ENCODE measurements at regions not wholly inside any gene's neighbourhood (a gene's known extent, or its start where the extent isn't known, plus 50 kb on each side); places are given as distances from the start of the nearest gene placed in this dataset.

- ATAC-seq: no peak
- WGBS (ENCODE audit: insufficient coverage, low coverage, low lambda C conversion rate, missing lambda C conversion rate): 89% methylated on average over 7 of the region's 8 CpGs
- H3K9me3 ChIP-seq: no peaks in the 10 kb centered on the region
- H3K4me1 ChIP-seq: no peaks in the 10 kb centered on the region
- no peak overlapping the region for H3K27ac ChIP-seq
- DNase-seq: no peak
- no peaks in the 10 kb centered on the region for H3K27me3 ChIP-seq
- intact Hi-C loops (cut with DNase I): no loop called here
- no peaks in the 10 kb centered on the region for H3K36me3 ChIP-seq
- H3K4me3 ChIP-seq: no peak overlapping the region
- no peak for TF ChIP-seq POLR2A (IDR thresholded peaks at IDR 0.05)
- no peak for TF ChIP-seq CTCF (IDR thresholded peaks at IDR 0.05)
Measured at GRCh38 chr16:79797486-79797885, 196.9 kb upstream of the MAF start.

- TF ChIP-seq CTCF (IDR thresholded peaks at IDR 0.05) (no peak), POLR2A (IDR thresholded peaks at IDR 0.05) (no peak)
- no peaks in the 10 kb centered on the region for H3K27me3 ChIP-seq
- H3K4me1 ChIP-seq: no peaks in the 10 kb centered on the region
- no peak overlapping the region for H3K27ac ChIP-seq
- H3K9me3 ChIP-seq: no peaks in the 10 kb centered on the region
- ATAC-seq: no peak
- H3K36me3 ChIP-seq: no peaks in the 10 kb centered on the region
- intact Hi-C loops (cut with DNase I): no loop called here
- DNase-seq: no peak
- no peak overlapping the region for H3K4me3 ChIP-seq
- WGBS (ENCODE audit: insufficient coverage, low coverage, low lambda C conversion rate, missing lambda C conversion rate): 85% methylated on average over 4 of the region's 4 CpGs
Measured at GRCh38 chr16:79795556-79795955, 195.0 kb upstream of the MAF start.

GRCh38 chr16:79794941-79795340, 194.4 kb upstream of the MAF start:
- TF ChIP-seq CTCF (IDR thresholded peaks at IDR 0.05): no peak
- TF ChIP-seq POLR2A (IDR thresholded peaks at IDR 0.05): no peak
- no peak overlapping the region for H3K27ac ChIP-seq
- no peaks in the 10 kb centered on the region for H3K4me1 ChIP-seq
- WGBS (ENCODE audit: insufficient coverage, low coverage, low lambda C conversion rate, missing lambda C conversion rate): 82% methylated on average over 7 of the region's 8 CpGs
- H3K27me3 ChIP-seq: no peaks in the 10 kb centered on the region
- ATAC-seq (no peak), DNase-seq (no peak)
- H3K36me3 ChIP-seq: no peaks in the 10 kb centered on the region
- H3K4me3 ChIP-seq: no peak overlapping the region
- no peaks in the 10 kb centered on the region for H3K9me3 ChIP-seq
- intact Hi-C loops (cut with DNase I): no loop called here

GRCh38 chr16:79792664-79793351, 192.3 kb upstream of the MAF start:
- TF ChIP-seq CTCF (IDR thresholded peaks at IDR 0.05) (no peak), POLR2A (IDR thresholded peaks at IDR 0.05) (no peak)
- no peaks in the 10 kb centered on the region for H3K4me1 ChIP-seq
- H3K27me3 ChIP-seq: no peaks in the 10 kb centered on the region
- DNase-seq: no peak
- no peaks in the 10 kb centered on the region for H3K9me3 ChIP-seq
- intact Hi-C loops (cut with DNase I): no loop called here
- no peak overlapping the region for H3K4me3 ChIP-seq
- ATAC-seq: no peak
- H3K27ac ChIP-seq: no peak overlapping the region
- WGBS (ENCODE audit: insufficient coverage, low coverage, low lambda C conversion rate, missing lambda C conversion rate): 75% methylated on average over 9 of the region's 10 CpGs
- no peaks in the 10 kb centered on the region for H3K36me3 ChIP-seq

GRCh38 chr16:79792076-79792475, 191.5 kb upstream of the MAF start:
- Histone ChIP-seq H3K4me3 (no peak overlapping the region), H3K9me3 (no peaks in the 10 kb centered on the region), H3K4me1 (no peaks in the 10 kb centered on the region), H3K36me3 (no peaks in the 10 kb centered on the region), H3K27ac (no peak overlapping the region), H3K27me3 (no peaks in the 10 kb centered on the region)
- WGBS (ENCODE audit: insufficient coverage, low coverage, low lambda C conversion rate, missing lambda C conversion rate): 87% methylated on average over 5 of the region's 6 CpGs
- DNase-seq (no peak), ATAC-seq (no peak)
- TF ChIP-seq POLR2A (IDR thresholded peaks at IDR 0.05) (no peak), CTCF (IDR thresholded peaks at IDR 0.05) (no peak)
- intact Hi-C loops (cut with DNase I): no loop called here

Measured in right lobe of liver (tissue), 6 donors.